Aorta (tissue), 5 donors: ENCODE measurements at regions not wholly inside any gene's neighbourhood (a gene's known extent, or its start where the extent isn't known, plus 50 kb on each side); places are given as distances from the start of the nearest gene placed in this dataset.

ENCODE experiments used
- ATAC-seq: fragments of 200-7000 bp; cut with Tn5 transposase; one replicate; pipeline ENCODE4 v1.9.1; 2022; ENCODE audit warnings: moderate library complexity; ENCODE audit not compliant: low FRiP score
- DNase-seq, 2 donors: peaks; one replicate each; pipeline ENCODE4 v3.0.0-alpha.2; 2020
- H3K27ac ChIP-seq, 2 donors: one replicate each; pipeline ENCODE4 v1.5.1; 2013; ENCODE audit warnings: low read length in 2 of 2, mild to moderate bottlenecking in 2 of 2, moderate library complexity in 2 of 2, control low read depth in 1 of 2, inconsistent platforms in 1 of 2, low read depth in 1 of 2
- H3K27me3 ChIP-seq, 2 donors: one replicate each; pipeline ENCODE4 v1.6.1; 2013; ENCODE audit warnings: control low read depth in 1 of 2, low read length in 1 of 2, mild to moderate bottlenecking in 1 of 2, moderate library complexity in 1 of 2; ENCODE audit not compliant: insufficient read depth in 2 of 2, control insufficient read depth in 1 of 2
- H3K36me3 ChIP-seq, 2 donors: one replicate each; pipeline ENCODE4 v1.6.1; 2013; ENCODE audit warnings: control low read depth in 1 of 2, low read length in 1 of 2, mild to moderate bottlenecking in 1 of 2; ENCODE audit not compliant: insufficient read depth in 2 of 2, control insufficient read depth in 1 of 2
- H3K4me1 ChIP-seq, 2 donors: one replicate each; pipeline ENCODE4 v1.6.1; 2013; ENCODE audit warnings: low read length in 2 of 2, control low read depth in 1 of 2, mild to moderate bottlenecking in 1 of 2, moderate library complexity in 1 of 2; ENCODE audit not compliant: insufficient read depth in 2 of 2, control insufficient read depth in 1 of 2
- H3K4me3 ChIP-seq, 2 donors: one replicate each; pipeline ENCODE4 v1.5.1; 2013; ENCODE audit warnings: low read length in 2 of 2, control low read depth in 1 of 2, mild to moderate bottlenecking in 1 of 2
- H3K9me3 ChIP-seq: one replicate; pipeline ENCODE4 v1.6.1; 2013; ENCODE audit warnings: mild to moderate bottlenecking, low read length; ENCODE audit not compliant: control insufficient read depth
- WGBS, 2 donors: extraction: QIAGEN DNeasy Blood & Tissue Kit; methylation state at CpG; one replicate each; pipeline ENCODE4 v1.1.7; 2013; 5-methylcytosine and 5-hydroxymethylcytosine counted together
- intact Hi-C, 2 donors: fragments of 100-400 bp; cut with DNase I; formaldehyde crosslinking; loops; one replicate each; pipeline versions ENCODE4 v1.14.2 to v1.15.0; 2022
- donor health status: healthy with polysubstance abuse.
- donor health status: Bipolar disorder and iron deficiency.
- donor health status: DM: no; HTN: no; CAD: no.
- donor health status: DM: no; HTN: no; CAD: no.
- donor health status: DM: yes; HTN: yes; CAD: no.

DNA sequence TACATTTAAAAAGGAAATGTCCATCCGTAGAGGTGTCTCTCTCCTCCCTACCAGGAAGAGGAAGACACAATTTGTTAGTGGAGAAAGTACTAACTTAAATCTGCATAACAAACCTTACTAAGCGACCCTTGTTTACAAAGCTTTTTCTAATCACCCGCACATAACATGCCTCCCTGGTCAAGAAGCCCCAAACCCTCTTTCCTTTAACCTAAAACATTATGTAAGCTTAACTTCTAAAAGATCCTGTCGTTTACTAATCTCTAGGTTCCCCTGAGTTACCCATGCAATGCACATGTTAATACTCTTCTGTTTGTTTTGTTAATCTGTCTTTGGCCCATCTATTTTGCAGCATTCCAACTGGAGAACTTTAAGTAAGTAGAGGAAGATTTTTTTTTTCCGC, 630.3 kb upstream of the NRXN1 start:
- H3K4me1 ChIP-seq: no peaks in the 10 kb centered on the region
- DNase-seq: no peak
- WGBS, 2 donors: 75 to 77% methylated on average over 5 of the region's 5 CpGs
- no peak overlapping the region for H3K27ac ChIP-seq
- no peak for ATAC-seq
- intact Hi-C loops: no loop called here
- H3K27me3 ChIP-seq: no peaks in the 10 kb centered on the region
- no peaks in the 10 kb centered on the region for H3K9me3 ChIP-seq
- no peak overlapping the region for H3K4me3 ChIP-seq
- H3K36me3 ChIP-seq: no peaks in the 10 kb centered on the region

DNA sequence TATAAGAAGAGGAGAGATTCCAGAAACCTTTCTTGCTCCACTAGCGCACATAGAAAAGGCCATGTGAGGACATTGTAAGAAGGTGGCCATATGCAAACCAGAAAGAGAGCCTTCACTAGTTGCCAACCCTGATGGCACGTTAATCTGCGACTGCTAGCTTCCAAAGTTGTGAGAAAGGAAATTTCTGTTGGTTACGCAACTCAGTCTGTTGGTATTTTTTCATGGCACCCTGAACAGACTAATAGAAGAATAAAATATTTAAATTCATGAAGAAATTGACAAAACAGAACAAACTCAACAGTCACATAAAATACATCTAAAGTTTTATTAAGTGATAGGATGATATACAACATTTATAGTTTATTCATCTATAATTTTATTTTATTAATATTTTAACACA, 625.9 kb upstream of the NRXN1 start:
- intact Hi-C loops: no loop called here
- ATAC-seq: no peak
- Histone ChIP-seq H3K27ac (no peak overlapping the region), H3K36me3 (no peaks in the 10 kb centered on the region), H3K27me3 (no peaks in the 10 kb centered on the region), H3K4me3 (no peak overlapping the region), H3K4me1 (no peaks in the 10 kb centered on the region), H3K9me3 (no peaks in the 10 kb centered on the region)
- DNase-seq: no peak
- WGBS, 2 donors: 96% methylated on average over 4 of the region's 4 CpGs

GRCh38 chr2:51650769-51651168, 618.8 kb upstream of the NRXN1 start:
- ATAC-seq (no peak), DNase-seq (no peak)
- Histone ChIP-seq H3K27me3 (no peaks in the 10 kb centered on the region), H3K4me3 (no peak overlapping the region), H3K4me1 (no peaks in the 10 kb centered on the region), H3K36me3 (no peaks in the 10 kb centered on the region), H3K27ac (no peak overlapping the region), H3K9me3 (no peaks in the 10 kb centered on the region)
- intact Hi-C loops: no loop called here

DNA sequence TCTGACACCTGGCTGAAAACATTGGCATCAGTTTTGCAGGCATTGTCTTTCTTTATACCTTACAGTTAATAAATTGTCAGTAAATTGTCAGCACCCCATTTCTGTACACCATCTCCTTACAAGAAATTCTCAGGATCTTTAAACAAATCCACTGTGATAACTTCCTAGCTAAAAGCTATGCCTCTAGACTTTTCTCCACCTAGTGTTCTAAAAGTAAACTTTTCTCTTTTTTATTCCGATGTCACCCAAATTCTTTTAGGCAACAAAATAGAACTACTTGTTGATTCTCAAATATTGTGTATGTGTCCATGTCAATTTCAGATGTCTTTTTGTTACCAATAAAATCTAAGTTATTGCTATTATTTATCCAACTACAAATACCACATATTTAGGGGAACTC, 617.4 kb upstream of the NRXN1 start:
- no peak for ATAC-seq
- 56 to 69% methylated on average over 1 of the region's 1 CpG for whole genome bisulfite sequencing, 2 donors
- intact Hi-C loops: no loop called here

GRCh38 chr2:51638811-51639210, 606.9 kb upstream of the NRXN1 start:
- DNase-seq (no peak), ATAC-seq (no peak)
- H3K9me3 ChIP-seq: no peaks in the 10 kb centered on the region
- H3K27me3 ChIP-seq: no peaks in the 10 kb centered on the region
- H3K27ac ChIP-seq: no peak overlapping the region
- no peaks in the 10 kb centered on the region for H3K36me3 ChIP-seq
- intact Hi-C loops: no loop called here
- no peak overlapping the region for H3K4me3 ChIP-seq
- H3K4me1 ChIP-seq: no peaks in the 10 kb centered on the region
- 61 to 69% methylated on average over 4 of the region's 4 CpGs for whole genome bisulfite sequencing, 2 donors

More for the DNA sequence above, 617.4 kb upstream of the NRXN1 start:
- DNase-seq: no peak
- Histone ChIP-seq H3K9me3 (no peaks in the 10 kb centered on the region), H3K27me3 (no peaks in the 10 kb centered on the region), H3K4me1 (no peaks in the 10 kb centered on the region), H3K27ac (no peak overlapping the region), H3K36me3 (no peaks in the 10 kb centered on the region), H3K4me3 (no peak overlapping the region)

DNA sequence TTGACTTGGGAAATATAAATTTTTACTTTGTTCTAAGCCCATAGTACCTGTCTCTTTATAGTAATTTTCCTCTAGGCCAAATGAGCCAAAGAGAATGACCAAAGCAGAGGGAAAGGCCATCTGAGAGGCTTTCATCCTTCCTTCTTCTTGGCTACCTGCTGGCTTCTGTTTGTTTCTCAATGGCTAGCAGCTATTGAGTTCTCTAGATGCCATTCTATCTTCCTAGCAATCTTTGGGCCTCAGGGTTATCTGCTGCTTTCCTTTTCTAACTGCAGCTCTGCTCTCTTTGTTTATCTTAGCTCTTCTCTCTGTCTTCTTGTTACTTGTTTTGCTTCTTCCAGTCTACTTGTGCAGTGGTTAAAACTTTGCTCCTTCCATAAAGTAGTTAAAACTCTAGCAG, 601.1 kb upstream of the NRXN1 start:
- ATAC-seq: no peak

DNA sequence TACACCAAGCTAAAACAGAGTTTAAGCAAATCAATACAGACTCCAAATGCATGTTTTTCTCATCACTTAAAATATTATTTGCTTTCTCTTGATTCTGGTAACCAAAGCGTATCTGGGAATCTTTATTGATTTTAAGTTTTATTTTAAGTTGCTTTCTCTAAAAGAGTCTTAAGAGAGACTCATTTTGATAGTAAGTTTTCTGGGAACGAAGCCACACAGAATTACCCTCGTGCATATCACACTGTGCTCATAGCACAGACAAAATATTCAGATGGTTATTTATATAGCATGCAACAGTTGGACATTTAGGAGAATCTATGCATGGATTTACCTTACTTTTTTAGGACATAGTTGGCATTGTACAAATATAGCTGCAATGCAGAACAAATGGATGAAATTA, 597.5 kb upstream of the NRXN1 start:
- intact Hi-C loops: no loop called here
- ATAC-seq: no peak

More for the DNA sequence above, 601.1 kb upstream of the NRXN1 start:
- Histone ChIP-seq H3K4me3 (no peak overlapping the region), H3K9me3 (no peaks in the 10 kb centered on the region), H3K4me1 (no peaks in the 10 kb centered on the region), H3K27me3 (no peaks in the 10 kb centered on the region), H3K36me3 (no peaks in the 10 kb centered on the region), H3K27ac (no peak overlapping the region)
- no peak for DNase-seq
- intact Hi-C loops: no loop called here

GRCh38 chr2:51628917-51629316, 597.0 kb upstream of the NRXN1 start:
- H3K36me3 ChIP-seq: no peaks in the 10 kb centered on the region
- intact Hi-C loops: no loop called here
- DNase-seq: no peak
- no peak for ATAC-seq
- WGBS, 2 donors: 52 to 54% methylated on average over 3 of the region's 3 CpGs
- no peak overlapping the region for H3K27ac ChIP-seq
- H3K4me1 ChIP-seq: no peaks in the 10 kb centered on the region
- H3K4me3 ChIP-seq: no peak overlapping the region
- H3K9me3 ChIP-seq: no peaks in the 10 kb centered on the region
- H3K27me3 ChIP-seq: no peaks in the 10 kb centered on the region

More for the DNA sequence above, 597.5 kb upstream of the NRXN1 start:
- no peaks in the 10 kb centered on the region for H3K9me3 ChIP-seq
- DNase-seq: no peak
- H3K27me3 ChIP-seq: no peaks in the 10 kb centered on the region
- no peaks in the 10 kb centered on the region for H3K36me3 ChIP-seq
- H3K4me3 ChIP-seq: no peak overlapping the region
- H3K4me1 ChIP-seq: no peaks in the 10 kb centered on the region
- H3K27ac ChIP-seq: no peak overlapping the region
- 34 to 39% methylated on average over 3 of the region's 3 CpGs for WGBS, 2 donors

GRCh38 chr2:51624995-51625394, 593.1 kb upstream of the NRXN1 start:
- intact Hi-C loops: no loop called here

More at GRCh38 chr2:51624995-51625394, 593.1 kb upstream of the NRXN1 start:
- 68 to 69% methylated on average over 3 of the region's 3 CpGs for WGBS, 2 donors
- H3K36me3 ChIP-seq: no peaks in the 10 kb centered on the region
- ATAC-seq: no peak
- no peaks in the 10 kb centered on the region for H3K27me3 ChIP-seq
- H3K27ac ChIP-seq: no peak overlapping the region
- no peak overlapping the region for H3K4me3 ChIP-seq
- H3K4me1 ChIP-seq: no peaks in the 10 kb centered on the region
- no peak for DNase-seq
- no peaks in the 10 kb centered on the region for H3K9me3 ChIP-seq
